ENCODE measurements at regions not wholly inside any gene's neighbourhood (a gene's known extent, or its start where the extent isn't known, plus 50 kb on each side); places are given as distances from the start of the nearest gene placed in this dataset.

GRCh38 chr6:92708270-92708669 lies 711.1 kb downstream of the EPHA7 start:
- H3K9me3 ChIP-seq (ENCODE audit: control insufficient read depth, insufficient read depth, low read length) = no peaks in the 10 kb centered on the region
- DNase-seq (ENCODE audit: low read depth, low spot score) = no peak
- no peak for TF ChIP-seq CTCF (IDR thresholded peaks at IDR 0.05; ENCODE audit: low read depth, low read length)

DNA sequence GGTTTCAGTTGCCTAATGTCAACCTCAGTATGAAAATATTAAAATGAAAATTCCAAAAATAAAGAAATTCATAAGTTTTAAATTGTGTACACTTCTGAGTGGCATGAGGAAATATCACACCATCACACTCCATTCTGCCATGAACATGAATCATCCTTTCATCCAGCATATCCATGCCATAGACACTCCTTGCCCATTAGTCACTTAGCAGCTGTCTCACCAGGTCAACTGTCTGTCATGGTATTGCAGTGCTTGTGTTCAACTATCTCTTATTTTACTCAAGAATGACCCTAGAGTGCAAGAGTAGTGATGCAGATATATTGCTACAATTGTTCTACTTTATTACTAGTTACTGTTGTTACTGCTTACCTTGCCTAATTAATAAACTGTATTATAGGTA lies 712.4 kb downstream of the EPHA7 start:
- Histone ChIP-seq H3K9me3 (ENCODE audit: control insufficient read depth, insufficient read depth, low read length) (no peaks in the 10 kb centered on the region), H3K4me3 (ENCODE audit: low read depth, low read length) (no peak overlapping the region), H3K27ac (ENCODE audit: low read depth, low read length) (no peak overlapping the region), H3K27me3 (ENCODE audit: control insufficient read depth, insufficient read depth, low read length) (no peaks in the 10 kb centered on the region)
- no peak for DNase-seq (ENCODE audit: low read depth, low spot score)
- no peak for TF ChIP-seq CTCF (IDR thresholded peaks at IDR 0.05; ENCODE audit: low read depth, low read length)
- CTCF ChIA-PET = no interaction called here
- POLR2A ChIA-PET = no interaction called here

More at GRCh38 chr6:92708270-92708669, 711.1 kb downstream of the EPHA7 start:
- POLR2A ChIA-PET = no interaction called here
- CTCF ChIA-PET = no interaction called here
- no peak overlapping the region for H3K4me3 ChIP-seq (ENCODE audit: low read depth, low read length)
- H3K27ac ChIP-seq (ENCODE audit: low read depth, low read length) = no peak overlapping the region
- H3K27me3 ChIP-seq (ENCODE audit: control insufficient read depth, insufficient read depth, low read length) = no peaks in the 10 kb centered on the region

- ChIA-PET POLR2A (no interaction called here), CTCF (no interaction called here)
- Histone ChIP-seq H3K27me3 (ENCODE audit: control insufficient read depth, insufficient read depth, low read length) (no peaks in the 10 kb centered on the region), H3K27ac (ENCODE audit: low read depth, low read length) (no peak overlapping the region), H3K4me3 (ENCODE audit: low read depth, low read length) (no peak overlapping the region), H3K9me3 (ENCODE audit: control insufficient read depth, insufficient read depth, low read length) (peaks cover 9% of the 10 kb centered on the region; the same call in 1 of the 2 replicates)
- no peak for DNase-seq (ENCODE audit: low read depth, low spot score)
- no peak for TF ChIP-seq CTCF (IDR thresholded peaks at IDR 0.05; ENCODE audit: low read depth, low read length)
Measured at GRCh38 chr6:92701425-92702096, 717.8 kb downstream of the EPHA7 start.

GRCh38 chr6:92700411-92700810 lies 718.9 kb downstream of the EPHA7 start:
- ChIA-PET CTCF (no interaction called here), POLR2A (no interaction called here)
- no peak for TF ChIP-seq CTCF (IDR thresholded peaks at IDR 0.05; ENCODE audit: low read depth, low read length)
- Histone ChIP-seq H3K27ac (ENCODE audit: low read depth, low read length) (no peak overlapping the region), H3K4me3 (ENCODE audit: low read depth, low read length) (no peak overlapping the region), H3K9me3 (ENCODE audit: control insufficient read depth, insufficient read depth, low read length) (peaks cover 9% of the 10 kb centered on the region; the same call in 1 of the 2 replicates), H3K27me3 (ENCODE audit: control insufficient read depth, insufficient read depth, low read length) (no peaks in the 10 kb centered on the region)
- no peak for DNase-seq (ENCODE audit: low read depth, low spot score)

- DNase-seq (ENCODE audit: low read depth, low spot score) = peak; percentile 13
- CTCF ChIA-PET = no interaction called here
- Histone ChIP-seq H3K9me3 (ENCODE audit: control insufficient read depth, insufficient read depth, low read length) (no peaks in the 10 kb centered on the region), H3K27ac (ENCODE audit: low read depth, low read length) (no peak overlapping the region), H3K27me3 (ENCODE audit: control insufficient read depth, insufficient read depth, low read length) (no peaks in the 10 kb centered on the region), H3K4me3 (ENCODE audit: low read depth, low read length) (no peak overlapping the region)
- POLR2A ChIA-PET = no interaction called here
- TF ChIP-seq CTCF (IDR thresholded peaks at IDR 0.05; ENCODE audit: low read depth, low read length) = no peak
Measured at GRCh38 chr6:92690997-92691599, 728.3 kb downstream of the EPHA7 start.

Measured in AG04450 (cell line).